OCI-LY3 (cell line): ENCODE measurements at regions not wholly inside any gene's neighbourhood (a gene's known extent, or its start where the extent isn't known, plus 50 kb on each side); places are given as distances from the start of the nearest gene placed in this dataset.

Experiments used
- H2AFZ ChIP-seq: fragments of 200-600, 300-600 bp; shearing (Covaris generic); 2 replicates; pipeline ENCODE4 v1.6.0; 2014; ENCODE audit warnings: antibody characterized with exemption, low read depth, low read length
- H3K27ac ChIP-seq: fragments of 200-600, 300-600 bp; sonication (generic); 2 replicates; pipeline ENCODE4 v1.5.1; 2014; ENCODE audit warnings: mild to moderate bottlenecking, low read length, moderate library complexity, mixed read lengths
- H3K27me3 ChIP-seq: fragments of 200-600, 300-600 bp; sonication (generic); 2 replicates; pipeline ENCODE4 v1.6.1; 2014; ENCODE audit warnings: low read depth, low read length, mixed read lengths
- H3K36me3 ChIP-seq: fragments of 200-600, 300-600 bp; sonication (generic); replicated peaks from 2 replicates; pipeline ENCODE3; 2014; ENCODE audit warnings: low read depth, low read length, mixed read lengths
- H3K4me1 ChIP-seq: fragments of 300-600, 200-600 bp; sonication (generic); 2 replicates; pipeline ENCODE4 v1.6.1; 2014; ENCODE audit warnings: low read length, mixed read lengths
- H3K4me2 ChIP-seq: fragments of 200-600, 300-600 bp; sonication (generic); 2 replicates; pipeline ENCODE4 v1.6.1; 2014; ENCODE audit warnings: low read length, mixed read lengths
- H3K4me3 ChIP-seq: fragments of 300-600, 200-600 bp; sonication (generic); 2 replicates; pipeline ENCODE4 v1.5.1; 2014; ENCODE audit warnings: antibody characterized with exemption, mild to moderate bottlenecking, low read length, moderate library complexity
- H3K79me2 ChIP-seq: fragments of 300-600, 200-600 bp; shearing (Covaris generic); 2 replicates; pipeline ENCODE4 v1.6.1; 2014; ENCODE audit warnings: mild to moderate bottlenecking, low read length, mixed read lengths
- H3K9ac ChIP-seq: fragments of 300-600, 200-600 bp; shearing (Covaris generic); 2 replicates; pipeline ENCODE4 v1.6.0; 2014; ENCODE audit warnings: mild to moderate bottlenecking, low read length, moderate library complexity
- H3K9me3 ChIP-seq: fragments of 200-600, 300-600 bp; shearing (Covaris generic); 2 replicates; pipeline ENCODE4 v1.6.1; 2014; ENCODE audit warnings: low read length, mixed read lengths; ENCODE audit not compliant: insufficient read depth
- H4K20me1 ChIP-seq: fragments of 200-600, 300-600 bp; sonication (generic); 2 replicates; pipeline ENCODE4 v1.6.1; 2016; ENCODE audit warnings: low read length, mixed read lengths; ENCODE audit not compliant: insufficient read depth
- EZH2phosphoT487 ChIP-seq: fragments of 200-600 bp; shearing (Covaris generic); IDR thresholded peaks from 2 replicates; pipeline ENCODE4 v1.6.1; 2018; ENCODE audit warnings: antibody characterized with exemption, mixed run types, low read depth
- TF ChIP-seq, protein P1 (sequence below): fragments of 200-600, 300-600 bp; sonication (generic); IDR thresholded peaks from 2 replicates; pipeline ENCODE4 v1.5.1; 2014; ENCODE audit warnings: antibody characterized with exemption, low read length, low read depth

DNA sequence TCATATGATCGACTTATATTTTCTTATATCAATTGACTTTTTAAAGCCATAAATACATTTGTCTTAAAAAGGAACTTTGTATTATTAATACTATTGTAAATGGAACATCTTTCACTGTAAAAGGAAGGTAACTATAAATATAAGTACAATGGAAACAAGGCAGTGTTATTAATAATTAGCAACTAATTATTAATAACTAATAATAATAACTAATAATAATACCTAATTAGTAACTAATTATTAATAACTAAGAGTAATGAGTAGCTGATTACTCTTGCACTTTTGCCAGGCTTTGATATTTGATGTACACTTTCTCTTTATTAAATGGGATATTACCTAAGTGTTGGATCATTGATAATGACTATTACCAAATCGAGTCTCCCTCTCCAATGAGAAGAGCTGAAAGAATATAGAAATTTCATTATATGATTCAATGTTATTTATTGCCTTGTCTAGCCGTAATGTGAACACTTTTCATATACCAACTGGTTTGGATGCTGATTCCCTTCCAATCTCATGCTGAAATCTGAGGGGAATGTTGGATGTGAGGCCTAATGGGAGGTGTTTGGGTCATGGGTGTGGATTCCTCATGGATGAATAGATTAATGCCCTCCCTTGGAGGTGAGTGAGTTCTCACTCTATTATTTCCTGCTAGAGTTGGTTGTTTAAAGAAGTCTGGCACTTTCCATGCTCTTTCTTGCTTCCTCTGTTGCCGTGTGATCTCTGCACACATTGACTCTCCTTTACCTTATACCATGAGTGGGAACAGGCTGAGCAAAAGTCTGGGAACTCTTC, 202.1 kb upstream of the ZBTB20 start:
- Histone ChIP-seq H3K9me3 (no peaks in the 10 kb centered on the region), H3K27ac (no peak overlapping the region), H3K4me1 (no peaks in the 10 kb centered on the region), H3K9ac (no peak overlapping the region), H3K27me3 (no peaks in the 10 kb centered on the region), H3K36me3 (no peaks in the 10 kb centered on the region), H3K79me2 (no peaks in the 10 kb centered on the region), H4K20me1 (no peaks in the 10 kb centered on the region), H3K4me2 (no peak overlapping the region), H2AFZ (no peak overlapping the region), H3K4me3 (no peak overlapping the region)
- TF ChIP-seq, protein P1, sequence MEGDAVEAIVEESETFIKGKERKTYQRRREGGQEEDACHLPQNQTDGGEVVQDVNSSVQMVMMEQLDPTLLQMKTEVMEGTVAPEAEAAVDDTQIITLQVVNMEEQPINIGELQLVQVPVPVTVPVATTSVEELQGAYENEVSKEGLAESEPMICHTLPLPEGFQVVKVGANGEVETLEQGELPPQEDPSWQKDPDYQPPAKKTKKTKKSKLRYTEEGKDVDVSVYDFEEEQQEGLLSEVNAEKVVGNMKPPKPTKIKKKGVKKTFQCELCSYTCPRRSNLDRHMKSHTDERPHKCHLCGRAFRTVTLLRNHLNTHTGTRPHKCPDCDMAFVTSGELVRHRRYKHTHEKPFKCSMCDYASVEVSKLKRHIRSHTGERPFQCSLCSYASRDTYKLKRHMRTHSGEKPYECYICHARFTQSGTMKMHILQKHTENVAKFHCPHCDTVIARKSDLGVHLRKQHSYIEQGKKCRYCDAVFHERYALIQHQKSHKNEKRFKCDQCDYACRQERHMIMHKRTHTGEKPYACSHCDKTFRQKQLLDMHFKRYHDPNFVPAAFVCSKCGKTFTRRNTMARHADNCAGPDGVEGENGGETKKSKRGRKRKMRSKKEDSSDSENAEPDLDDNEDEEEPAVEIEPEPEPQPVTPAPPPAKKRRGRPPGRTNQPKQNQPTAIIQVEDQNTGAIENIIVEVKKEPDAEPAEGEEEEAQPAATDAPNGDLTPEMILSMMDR = no peak
- no peak for TF ChIP-seq EZH2phosphoT487

DNA sequence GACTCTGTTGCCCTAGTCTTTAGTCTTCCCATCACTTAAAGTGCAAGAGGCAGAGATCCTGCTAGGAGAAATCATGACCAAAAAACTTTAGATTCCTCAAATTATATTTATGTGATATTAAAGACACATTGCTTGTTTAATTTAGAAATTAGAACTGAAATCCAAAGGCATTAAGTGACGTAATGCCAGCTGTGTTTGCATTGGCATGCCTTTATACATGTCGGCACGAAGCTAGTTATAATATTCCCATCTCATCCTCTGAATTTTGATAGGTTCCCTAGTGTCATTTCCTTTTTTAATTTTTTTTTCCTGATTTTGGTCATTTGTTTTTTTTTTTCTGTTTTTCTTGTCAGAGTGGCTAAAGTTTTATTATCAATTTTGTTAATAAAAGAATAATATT, 203.5 kb upstream of the ZBTB20 start:
- Histone ChIP-seq H3K4me3 (no peak overlapping the region), H3K9ac (no peak overlapping the region), H3K27ac (no peak overlapping the region), H3K9me3 (no peaks in the 10 kb centered on the region), H3K79me2 (no peaks in the 10 kb centered on the region), H4K20me1 (no peaks in the 10 kb centered on the region), H3K4me1 (no peaks in the 10 kb centered on the region), H2AFZ (0 out of 2 replicates have a peak overlapping the region, but pooled peaks have one; percentile 26), H3K27me3 (no peaks in the 10 kb centered on the region), H3K4me2 (no peak overlapping the region), H3K36me3 (no peaks in the 10 kb centered on the region)
- TF ChIP-seq, protein P1 = no peak
- no peak for TF ChIP-seq EZH2phosphoT487

DNA sequence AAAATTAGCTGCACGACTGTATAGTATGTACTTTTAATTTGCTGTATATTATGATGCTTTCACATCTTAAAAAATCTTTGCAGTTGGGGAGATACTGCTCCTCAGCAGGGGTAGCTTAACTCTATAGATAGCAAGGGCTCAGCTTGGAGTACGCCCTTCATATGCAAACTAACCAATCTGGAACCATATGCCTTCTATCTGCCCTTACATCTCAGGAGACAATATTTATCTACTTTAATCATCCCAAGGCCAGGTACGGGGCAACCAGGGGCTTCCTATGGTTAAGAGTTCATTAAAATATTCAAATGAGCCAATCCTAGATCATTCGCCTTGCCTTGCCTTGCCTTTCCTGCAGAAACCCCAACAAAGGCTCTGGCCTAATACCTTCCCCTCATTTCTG, 204.1 kb upstream of the ZBTB20 start:
- no peaks in the 10 kb centered on the region for H3K36me3 ChIP-seq
- H4K20me1 ChIP-seq = no peaks in the 10 kb centered on the region
- TF ChIP-seq, protein P1 = no peak
- no peak for TF ChIP-seq EZH2phosphoT487
- no peaks in the 10 kb centered on the region for H3K79me2 ChIP-seq
- no peak overlapping the region for H3K9ac ChIP-seq
- H3K4me1 ChIP-seq = no peaks in the 10 kb centered on the region
- H2AFZ ChIP-seq = no peak overlapping the region
- no peak overlapping the region for H3K4me2 ChIP-seq
- H3K9me3 ChIP-seq = no peaks in the 10 kb centered on the region
- H3K4me3 ChIP-seq = no peak overlapping the region
- H3K27me3 ChIP-seq = no peaks in the 10 kb centered on the region
- no peak overlapping the region for H3K27ac ChIP-seq

DNA sequence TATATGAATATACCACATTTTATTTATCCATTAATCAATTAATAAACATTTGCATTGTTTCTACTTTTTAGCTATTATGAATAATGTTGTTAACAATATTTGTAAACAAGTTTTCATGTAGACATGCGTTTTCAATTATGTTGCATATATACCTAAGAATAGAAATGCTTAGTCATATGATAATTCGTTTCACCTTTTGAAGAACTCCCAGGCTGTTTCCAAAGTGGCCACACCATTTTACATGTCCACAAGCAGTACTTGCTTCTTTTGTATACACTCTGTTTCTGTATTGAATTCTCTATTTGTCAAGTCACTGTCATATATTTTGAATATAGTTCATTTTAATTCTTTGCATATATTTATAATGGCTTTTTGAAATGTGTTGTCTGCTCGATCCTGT, 206.9 kb upstream of the ZBTB20 start:
- Histone ChIP-seq H3K9ac (no peak overlapping the region), H3K4me2 (no peak overlapping the region), H3K9me3 (no peaks in the 10 kb centered on the region), H3K4me3 (no peak overlapping the region), H3K36me3 (no peaks in the 10 kb centered on the region), H3K4me1 (peaks cover 10% of the 10 kb centered on the region), H3K27me3 (no peaks in the 10 kb centered on the region), H3K27ac (no peak overlapping the region), H3K79me2 (no peaks in the 10 kb centered on the region), H2AFZ (no peak overlapping the region), H4K20me1 (no peaks in the 10 kb centered on the region)
- TF ChIP-seq EZH2phosphoT487 = no peak
- TF ChIP-seq, protein P1 = no peak
